SK-N-SH (cell line): ENCODE measurements at regions not wholly inside any gene's neighbourhood (a gene's known extent, or its start where the extent isn't known, plus 50 kb on each side); places are given as distances from the start of the nearest gene placed in this dataset.

Experiments
- CHD2 ChIP-seq: fragments of 150-350 bp; IDR thresholded peaks from 2 replicates; pipeline ENCODE4 v1.6.1; 2018; ENCODE audit warnings: low read length; ENCODE audit not compliant: partially characterized antibody
- EP300 ChIP-seq, 2 experiments: IDR thresholded peaks; 2 replicates each; pipeline versions ENCODE4 v1.4.0 to v1.6.1; 2012; ENCODE audit warnings: borderline replicate concordance in 1 of 2, low read depth in 1 of 2, low read length in 1 of 2
- EZH2phosphoT487 ChIP-seq: fragments of 200-600 bp; sonication (generic); IDR thresholded peaks from 2 replicates; pipeline ENCODE4 v1.6.1; 2017; ENCODE audit warnings: low read depth, mixed run types, mild to moderate bottlenecking, antibody characterized with exemption, moderate library complexity, borderline replicate concordance
- MXI1 ChIP-seq: IDR thresholded peaks from 2 replicates; pipeline ENCODE4 v1.6.1; 2012; ENCODE audit warnings: mild to moderate bottlenecking, low read depth, low read length, improper control_type of control experiment
- POLR2AphosphoS5 ChIP-seq: IDR thresholded peaks from 2 replicates; pipeline ENCODE4 v1.6.1; 2012; ENCODE audit warnings: low read depth, low read length
- RAD21 ChIP-seq: IDR thresholded peaks from 2 replicates; pipeline ENCODE4 v1.6.1; 2012; ENCODE audit warnings: mild to moderate bottlenecking, low read length
- RFX5 ChIP-seq: IDR thresholded peaks from 2 replicates; pipeline ENCODE4 v1.6.1; 2012; ENCODE audit warnings: mild to moderate bottlenecking, improper control_type of control experiment, low read length
- RXRA ChIP-seq: IDR thresholded peaks from 2 replicates; pipeline ENCODE4 v1.4.0; 2012; ENCODE audit warnings: low read depth, mild to moderate bottlenecking, borderline replicate concordance
- TAF1 ChIP-seq: IDR thresholded peaks from 2 replicates; pipeline ENCODE4 v1.6.1; 2012; ENCODE audit warnings: low read depth, mild to moderate bottlenecking, low read length, moderate library complexity, borderline replicate concordance
- ZBTB33 ChIP-seq: IDR thresholded peaks from 2 replicates; pipeline ENCODE4 v1.4.0; 2012; ENCODE audit warnings: low read depth, borderline replicate concordance
- TF ChIP-seq, protein P1 (sequence below): fragments of 200-600 bp; sonication (generic); IDR thresholded peaks from 2 replicates; pipeline ENCODE4 v1.6.1; 2017; ENCODE audit warnings: antibody characterized with exemption, mild to moderate bottlenecking, moderate library complexity
- TF ChIP-seq, protein P2 (sequence below): IDR thresholded peaks from 2 replicates; pipeline ENCODE4 v1.6.1; 2012; ENCODE audit warnings: mild to moderate bottlenecking, low read depth, low read length, moderate library complexity

DNA sequence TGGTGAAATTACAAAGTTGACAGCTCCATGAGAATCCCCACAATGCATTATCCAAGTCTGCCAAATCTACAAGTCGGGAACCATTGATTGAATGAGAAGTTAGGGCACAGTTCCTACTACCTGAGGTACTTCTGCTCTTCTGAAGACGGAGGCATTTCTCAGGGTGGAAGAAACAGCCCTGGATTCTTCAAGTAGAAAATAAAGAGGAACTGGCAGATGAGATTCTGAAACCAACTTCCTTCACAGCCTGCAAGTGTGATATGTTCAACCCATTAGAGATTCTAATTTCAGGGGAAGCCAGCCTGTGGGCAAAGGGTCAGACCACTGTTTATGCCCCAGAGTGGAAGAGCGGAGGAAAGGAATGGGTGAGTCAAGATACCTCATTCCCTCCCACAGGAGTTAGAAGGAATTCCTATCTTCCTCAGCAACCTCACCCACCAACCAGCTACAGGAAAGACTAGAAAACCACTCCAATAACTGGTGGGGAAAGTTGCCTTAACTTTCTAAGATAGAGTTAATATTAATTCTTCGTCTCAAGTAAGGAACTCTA lies 50.5 kb upstream of the BMPER start:
- no peak for TF ChIP-seq POLR2AphosphoS5
- no peak for TF ChIP-seq ZBTB33
- no peak for TF ChIP-seq RXRA
- TF ChIP-seq, protein P1, sequence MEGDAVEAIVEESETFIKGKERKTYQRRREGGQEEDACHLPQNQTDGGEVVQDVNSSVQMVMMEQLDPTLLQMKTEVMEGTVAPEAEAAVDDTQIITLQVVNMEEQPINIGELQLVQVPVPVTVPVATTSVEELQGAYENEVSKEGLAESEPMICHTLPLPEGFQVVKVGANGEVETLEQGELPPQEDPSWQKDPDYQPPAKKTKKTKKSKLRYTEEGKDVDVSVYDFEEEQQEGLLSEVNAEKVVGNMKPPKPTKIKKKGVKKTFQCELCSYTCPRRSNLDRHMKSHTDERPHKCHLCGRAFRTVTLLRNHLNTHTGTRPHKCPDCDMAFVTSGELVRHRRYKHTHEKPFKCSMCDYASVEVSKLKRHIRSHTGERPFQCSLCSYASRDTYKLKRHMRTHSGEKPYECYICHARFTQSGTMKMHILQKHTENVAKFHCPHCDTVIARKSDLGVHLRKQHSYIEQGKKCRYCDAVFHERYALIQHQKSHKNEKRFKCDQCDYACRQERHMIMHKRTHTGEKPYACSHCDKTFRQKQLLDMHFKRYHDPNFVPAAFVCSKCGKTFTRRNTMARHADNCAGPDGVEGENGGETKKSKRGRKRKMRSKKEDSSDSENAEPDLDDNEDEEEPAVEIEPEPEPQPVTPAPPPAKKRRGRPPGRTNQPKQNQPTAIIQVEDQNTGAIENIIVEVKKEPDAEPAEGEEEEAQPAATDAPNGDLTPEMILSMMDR = no peak
- no peak for TF ChIP-seq EP300 (IDR thresholded peaks at IDR 0.05; ENCODE audit: borderline replicate concordance in 1 of 2, low read depth in 1 of 2, low read length in 1 of 2)
- TF ChIP-seq RAD21 = no peak
- no peak for TF ChIP-seq EZH2phosphoT487
- TF ChIP-seq RFX5 = no peak
- TF ChIP-seq CHD2 = no peak
- TF ChIP-seq, protein P2, sequence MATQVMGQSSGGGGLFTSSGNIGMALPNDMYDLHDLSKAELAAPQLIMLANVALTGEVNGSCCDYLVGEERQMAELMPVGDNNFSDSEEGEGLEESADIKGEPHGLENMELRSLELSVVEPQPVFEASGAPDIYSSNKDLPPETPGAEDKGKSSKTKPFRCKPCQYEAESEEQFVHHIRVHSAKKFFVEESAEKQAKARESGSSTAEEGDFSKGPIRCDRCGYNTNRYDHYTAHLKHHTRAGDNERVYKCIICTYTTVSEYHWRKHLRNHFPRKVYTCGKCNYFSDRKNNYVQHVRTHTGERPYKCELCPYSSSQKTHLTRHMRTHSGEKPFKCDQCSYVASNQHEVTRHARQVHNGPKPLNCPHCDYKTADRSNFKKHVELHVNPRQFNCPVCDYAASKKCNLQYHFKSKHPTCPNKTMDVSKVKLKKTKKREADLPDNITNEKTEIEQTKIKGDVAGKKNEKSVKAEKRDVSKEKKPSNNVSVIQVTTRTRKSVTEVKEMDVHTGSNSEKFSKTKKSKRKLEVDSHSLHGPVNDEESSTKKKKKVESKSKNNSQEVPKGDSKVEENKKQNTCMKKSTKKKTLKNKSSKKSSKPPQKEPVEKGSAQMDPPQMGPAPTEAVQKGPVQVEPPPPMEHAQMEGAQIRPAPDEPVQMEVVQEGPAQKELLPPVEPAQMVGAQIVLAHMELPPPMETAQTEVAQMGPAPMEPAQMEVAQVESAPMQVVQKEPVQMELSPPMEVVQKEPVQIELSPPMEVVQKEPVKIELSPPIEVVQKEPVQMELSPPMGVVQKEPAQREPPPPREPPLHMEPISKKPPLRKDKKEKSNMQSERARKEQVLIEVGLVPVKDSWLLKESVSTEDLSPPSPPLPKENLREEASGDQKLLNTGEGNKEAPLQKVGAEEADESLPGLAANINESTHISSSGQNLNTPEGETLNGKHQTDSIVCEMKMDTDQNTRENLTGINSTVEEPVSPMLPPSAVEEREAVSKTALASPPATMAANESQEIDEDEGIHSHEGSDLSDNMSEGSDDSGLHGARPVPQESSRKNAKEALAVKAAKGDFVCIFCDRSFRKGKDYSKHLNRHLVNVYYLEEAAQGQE = no peak
- no peak for TF ChIP-seq MXI1
- TF ChIP-seq TAF1 = no peak
